T-helper 2 cell treated with Interferon-gamma antibody and Interleukin-4, amounts not matched to agents 5 μg/mL and 100 μg/mL, for 36 hours (primary cell): ENCODE measurements at regions not wholly inside any gene's neighbourhood (a gene's known extent, or its start where the extent isn't known, plus 50 kb on each side); places are given as distances from the start of the nearest gene placed in this dataset.
"Not testable (repeated sequence)": the region's sequence is repeated elsewhere in the genome, so short reads cannot be mapped to it uniquely, and the experiment has no call there.

Experiments
- DNase-seq: peaks from one replicate; pipeline ENCODE4 v3.0.0; 2021; ENCODE audit warnings: low spot score
- H3K27ac Mint-ChIP-seq: one replicate; pipeline ENCODE4 v1.8.0; 2021; ENCODE audit warnings: mild to moderate bottlenecking, mixed read lengths
- H3K27me3 Mint-ChIP-seq: one replicate; pipeline ENCODE4 v1.8.0; 2021; ENCODE audit warnings: low read depth, mixed read lengths
- H3K36me3 Mint-ChIP-seq: one replicate; pipeline ENCODE4 v1.8.0; 2021; ENCODE audit warnings: low read depth, mixed read lengths
- H3K4me1 Mint-ChIP-seq: one replicate; pipeline ENCODE4 v1.8.0; 2021; ENCODE audit warnings: low read depth, mixed read lengths
- H3K4me3 Mint-ChIP-seq: one replicate; pipeline ENCODE4 v1.8.0; 2022; ENCODE audit warnings: mild to moderate bottlenecking, moderate library complexity, mixed read lengths
- H3K9me3 Mint-ChIP-seq: one replicate; pipeline ENCODE4 v1.8.0; 2021; ENCODE audit warnings: mixed read lengths

DNA sequence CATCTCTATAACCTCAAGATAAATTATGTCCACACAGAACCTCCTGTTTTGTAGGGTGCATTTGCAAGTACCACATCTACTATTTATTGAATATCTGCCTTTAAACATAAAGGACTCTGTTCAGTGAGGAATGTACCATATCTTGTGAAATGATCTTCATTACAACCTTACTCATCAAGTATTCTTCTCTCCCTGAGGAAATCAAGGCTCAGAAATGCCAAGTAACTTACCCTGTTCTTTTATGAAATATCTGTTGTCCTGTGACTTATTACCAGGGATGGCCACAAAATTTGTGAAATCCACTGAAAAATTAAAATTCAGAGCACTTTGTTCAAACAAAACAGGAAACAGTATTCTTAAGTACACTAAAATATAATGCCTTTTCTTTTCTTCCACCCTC, 366.7 kb downstream of the GALC start:
- H3K27ac Mint-ChIP-seq: no peak overlapping the region
- no peak for DNase-seq
- no peak overlapping the region for H3K4me3 Mint-ChIP-seq
- H3K9me3 Mint-ChIP-seq: peaks cover 12% of the 10 kb centered on the region
- H3K36me3 Mint-ChIP-seq: no peaks in the 10 kb centered on the region
- no peaks in the 10 kb centered on the region for H3K4me1 Mint-ChIP-seq
- H3K27me3 Mint-ChIP-seq: no peaks in the 10 kb centered on the region

GRCh38 chr14:87623616-87624015, 369.4 kb downstream of the GALC start:
- Mint-ChIP-seq H3K9me3 (peaks cover 23% of the 10 kb centered on the region), H3K27ac (no peak overlapping the region), H3K4me1 (no peaks in the 10 kb centered on the region), H3K36me3 (no peaks in the 10 kb centered on the region), H3K4me3 (no peak overlapping the region), H3K27me3 (no peaks in the 10 kb centered on the region)
- no peak for DNase-seq

- Mint-ChIP-seq H3K27ac (no peak overlapping the region), H3K4me1 (no peaks in the 10 kb centered on the region), H3K9me3 (peaks cover 15% of the 10 kb centered on the region), H3K27me3 (no peaks in the 10 kb centered on the region), H3K36me3 (no peaks in the 10 kb centered on the region), H3K4me3 (no peak overlapping the region)
- no peak for DNase-seq
These were observed 375.9 kb downstream of the GALC start for GRCh38 chr14:87617079-87617478.

DNA sequence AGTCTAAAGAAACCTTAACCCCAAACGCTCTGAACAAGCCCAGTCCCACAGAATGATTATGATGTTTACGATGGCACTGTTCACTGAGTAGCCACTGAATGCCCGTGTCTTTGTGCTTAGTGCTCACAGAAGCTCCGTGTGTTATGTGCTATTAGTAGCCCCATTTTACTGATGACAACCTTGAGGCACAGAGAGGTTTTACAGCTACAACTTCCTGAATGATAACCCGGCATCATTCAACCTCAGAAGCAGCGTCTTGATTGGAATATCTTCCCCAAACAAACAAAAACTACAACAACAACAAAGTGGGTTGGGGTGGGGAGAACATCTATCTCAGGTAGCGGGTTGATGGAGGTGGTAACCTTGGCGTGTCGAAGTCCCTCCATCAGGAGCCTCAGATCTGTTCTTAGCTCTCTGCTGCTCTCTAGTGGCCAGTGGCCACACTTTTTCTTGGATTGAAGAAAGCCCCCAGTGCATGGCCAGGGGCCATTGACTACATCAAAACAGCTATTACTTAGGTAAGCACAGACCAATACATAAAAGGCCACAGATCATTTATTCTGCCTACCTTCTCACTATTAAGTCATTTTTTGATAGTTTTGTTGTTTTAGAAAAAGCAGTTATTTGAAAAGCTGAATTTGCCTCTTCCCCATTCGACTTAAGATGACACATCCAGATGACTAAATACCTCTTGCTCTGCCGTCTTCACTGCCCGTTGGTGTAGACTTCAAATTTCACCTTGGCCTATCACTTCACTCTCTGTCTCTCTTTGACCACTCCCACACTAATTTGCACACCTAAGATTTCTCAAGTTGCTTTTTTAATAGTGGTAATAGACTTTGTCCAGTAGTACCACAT, 376.9 kb downstream of the GALC start:
- no peak overlapping the region for H3K4me3 Mint-ChIP-seq
- peaks cover 10% of the 10 kb centered on the region for H3K9me3 Mint-ChIP-seq
- peak; percentile 6 for DNase-seq
- no peaks in the 10 kb centered on the region for H3K27me3 Mint-ChIP-seq
- H3K4me1 Mint-ChIP-seq: no peaks in the 10 kb centered on the region
- no peaks in the 10 kb centered on the region for H3K36me3 Mint-ChIP-seq
- H3K27ac Mint-ChIP-seq: no peak overlapping the region

DNA sequence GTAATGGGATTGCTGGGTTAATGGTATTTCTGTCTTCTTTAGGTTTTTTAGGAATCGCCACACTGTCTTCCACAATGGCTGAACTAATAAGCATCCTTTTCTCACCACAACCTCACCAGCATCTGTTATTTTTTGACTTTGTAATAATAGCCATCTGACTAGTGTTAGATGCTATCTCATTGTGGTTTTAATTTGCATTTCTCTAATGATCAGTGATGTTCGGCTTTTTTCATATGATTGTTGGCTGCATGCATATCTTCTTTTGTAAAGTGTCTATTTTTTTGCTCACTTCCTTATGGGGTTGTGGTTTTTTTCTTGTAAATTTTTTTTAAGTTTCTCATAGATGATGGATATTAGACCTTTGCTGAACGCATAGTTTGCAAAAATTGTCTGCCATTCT, 377.9 kb downstream of the GALC start:
- Mint-ChIP-seq H3K4me1 (no peaks in the 10 kb centered on the region), H3K27ac (no peak overlapping the region)

GRCh38 chr14:87613881-87614280, 379.1 kb downstream of the GALC start:
- no peak for DNase-seq
- Mint-ChIP-seq H3K27ac (no peak overlapping the region), H3K36me3 (no peaks in the 10 kb centered on the region), H3K4me3 (no peak overlapping the region), H3K9me3 (no peaks in the 10 kb centered on the region), H3K4me1 (no peaks in the 10 kb centered on the region), H3K27me3 (no peaks in the 10 kb centered on the region)

More for the DNA sequence above, 377.9 kb downstream of the GALC start:
- DNase-seq: no peak
- Mint-ChIP-seq H3K36me3 (no peaks in the 10 kb centered on the region), H3K9me3 (no peaks in the 10 kb centered on the region), H3K27me3 (no peaks in the 10 kb centered on the region), H3K4me3 (no peak overlapping the region)

- H3K27ac Mint-ChIP-seq, H3K4me3 Mint-ChIP-seq: not testable (repeated sequence)
These were observed 385.9 kb downstream of the GALC start for GRCh38 chr14:87607056-87607455.

GRCh38 chr14:87601036-87601435, 391.9 kb downstream of the GALC start:
- Mint-ChIP-seq H3K36me3 (no peaks in the 10 kb centered on the region), H3K9me3 (peaks cover 16% of the 10 kb centered on the region), H3K27ac (no peak overlapping the region), H3K4me1 (no peaks in the 10 kb centered on the region), H3K27me3 (no peaks in the 10 kb centered on the region), H3K4me3 (no peak overlapping the region)
- DNase-seq: no peak

More at GRCh38 chr14:87607056-87607455, 385.9 kb downstream of the GALC start:
- H3K9me3 Mint-ChIP-seq: peaks cover 21% of the 10 kb centered on the region
- H3K36me3 Mint-ChIP-seq, H3K4me1 Mint-ChIP-seq, H3K27me3 Mint-ChIP-seq, DNase-seq: not testable (repeated sequence)

GRCh38 chr14:87600240-87600639, 392.7 kb downstream of the GALC start:
- Mint-ChIP-seq H3K9me3 (peaks cover 10% of the 10 kb centered on the region), H3K27ac (no peak overlapping the region), H3K36me3 (no peaks in the 10 kb centered on the region), H3K27me3 (no peaks in the 10 kb centered on the region), H3K4me3 (no peak overlapping the region), H3K4me1 (no peaks in the 10 kb centered on the region)
- DNase-seq: no peak

DNA sequence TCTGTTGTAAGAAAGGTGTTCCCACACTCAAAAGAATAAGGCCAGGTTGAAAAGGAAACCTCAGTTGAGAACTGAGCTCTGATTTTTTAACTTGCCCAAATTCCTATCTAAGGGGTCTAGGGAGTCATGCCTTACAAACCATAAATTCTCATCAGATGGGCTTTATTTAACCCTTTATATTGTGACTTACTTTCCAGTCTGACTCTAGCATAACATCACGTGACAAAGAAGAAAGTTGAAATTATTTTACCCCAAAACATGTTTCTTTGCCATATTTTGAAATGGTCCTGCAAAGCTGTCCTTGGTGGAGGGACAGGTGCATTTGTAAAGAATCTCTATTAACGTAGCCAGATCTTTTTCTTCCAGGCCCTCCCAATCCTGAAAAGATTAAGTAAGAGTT, 411.7 kb downstream of the GALC start:
- Mint-ChIP-seq H3K27me3 (no peaks in the 10 kb centered on the region), H3K4me1 (no peaks in the 10 kb centered on the region), H3K36me3 (no peaks in the 10 kb centered on the region), H3K4me3 (no peak overlapping the region), H3K27ac (no peak overlapping the region), H3K9me3 (peaks cover 5% of the 10 kb centered on the region)
- DNase-seq: no peak

DNA sequence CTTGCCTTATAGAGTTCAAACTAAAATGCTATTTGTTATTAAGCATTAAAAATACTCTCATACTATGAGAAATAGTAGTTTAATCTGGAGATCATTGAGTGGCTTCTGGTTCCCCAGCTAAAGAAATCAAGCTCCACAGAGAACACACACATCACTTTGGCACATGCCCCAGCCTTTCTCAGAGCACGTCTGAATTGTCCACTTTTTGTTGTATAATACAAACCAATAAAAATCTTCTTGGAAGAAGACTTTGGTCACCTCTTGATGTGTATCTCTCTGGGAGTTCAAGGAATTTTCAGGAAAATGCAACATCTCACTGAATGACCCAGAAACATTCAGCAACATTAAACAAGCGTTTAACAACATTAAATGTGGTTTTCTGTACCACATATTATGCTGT, 413.9 kb downstream of the GALC start:
- Mint-ChIP-seq H3K27ac (no peak overlapping the region), H3K4me3 (no peak overlapping the region), H3K27me3 (no peaks in the 10 kb centered on the region), H3K36me3 (no peaks in the 10 kb centered on the region), H3K9me3 (peaks cover 5% of the 10 kb centered on the region), H3K4me1 (no peaks in the 10 kb centered on the region)
- no peak for DNase-seq

DNA sequence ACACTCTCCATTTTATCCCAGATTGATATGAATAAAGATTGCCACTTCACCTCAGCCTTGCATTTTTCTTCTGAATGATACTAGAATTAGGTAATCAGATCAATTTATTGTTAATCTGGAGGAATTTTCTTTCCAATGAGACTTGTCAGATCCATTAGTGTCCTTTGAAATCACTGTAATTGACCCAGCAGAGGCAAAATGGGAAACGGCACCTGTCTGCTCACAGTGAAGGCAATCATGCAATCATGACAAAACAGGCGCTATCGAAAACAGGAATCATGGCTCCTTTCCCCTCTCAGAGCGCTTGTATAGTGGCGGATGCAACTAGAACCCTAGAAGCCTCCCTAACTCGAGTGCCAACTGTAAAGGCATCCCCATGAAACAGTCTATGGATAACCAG, 417.6 kb downstream of the GALC start:
- Mint-ChIP-seq H3K27me3 (no peaks in the 10 kb centered on the region), H3K4me1 (no peaks in the 10 kb centered on the region), H3K27ac (no peak overlapping the region), H3K9me3 (peaks cover 5% of the 10 kb centered on the region), H3K4me3 (no peak overlapping the region), H3K36me3 (no peaks in the 10 kb centered on the region)
- DNase-seq: no peak

DNA sequence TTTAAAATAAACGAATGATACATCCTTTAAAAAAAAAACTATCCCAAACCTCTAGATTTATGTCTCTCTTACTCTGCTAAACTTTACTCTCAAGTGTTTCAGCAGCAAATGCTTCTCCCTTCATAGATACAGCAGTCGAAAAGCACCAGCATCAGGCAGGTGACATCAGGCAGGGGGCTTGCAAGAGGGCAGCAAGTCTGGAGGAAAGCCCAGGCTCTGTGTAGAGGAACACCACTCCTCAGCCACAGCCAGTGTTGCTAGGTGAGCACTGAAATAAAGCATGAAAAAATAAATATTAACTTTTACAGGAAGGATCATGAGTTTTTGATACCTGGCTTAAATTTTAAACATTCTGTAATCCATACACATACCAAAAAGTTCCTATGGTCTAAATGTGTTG, 419.4 kb downstream of the GALC start:
- no peaks in the 10 kb centered on the region for H3K4me1 Mint-ChIP-seq
- H3K36me3 Mint-ChIP-seq: no peaks in the 10 kb centered on the region
- no peak overlapping the region for H3K4me3 Mint-ChIP-seq
- H3K9me3 Mint-ChIP-seq: peaks cover 5% of the 10 kb centered on the region
- DNase-seq: no peak
- no peaks in the 10 kb centered on the region for H3K27me3 Mint-ChIP-seq
- no peak overlapping the region for H3K27ac Mint-ChIP-seq

DNA sequence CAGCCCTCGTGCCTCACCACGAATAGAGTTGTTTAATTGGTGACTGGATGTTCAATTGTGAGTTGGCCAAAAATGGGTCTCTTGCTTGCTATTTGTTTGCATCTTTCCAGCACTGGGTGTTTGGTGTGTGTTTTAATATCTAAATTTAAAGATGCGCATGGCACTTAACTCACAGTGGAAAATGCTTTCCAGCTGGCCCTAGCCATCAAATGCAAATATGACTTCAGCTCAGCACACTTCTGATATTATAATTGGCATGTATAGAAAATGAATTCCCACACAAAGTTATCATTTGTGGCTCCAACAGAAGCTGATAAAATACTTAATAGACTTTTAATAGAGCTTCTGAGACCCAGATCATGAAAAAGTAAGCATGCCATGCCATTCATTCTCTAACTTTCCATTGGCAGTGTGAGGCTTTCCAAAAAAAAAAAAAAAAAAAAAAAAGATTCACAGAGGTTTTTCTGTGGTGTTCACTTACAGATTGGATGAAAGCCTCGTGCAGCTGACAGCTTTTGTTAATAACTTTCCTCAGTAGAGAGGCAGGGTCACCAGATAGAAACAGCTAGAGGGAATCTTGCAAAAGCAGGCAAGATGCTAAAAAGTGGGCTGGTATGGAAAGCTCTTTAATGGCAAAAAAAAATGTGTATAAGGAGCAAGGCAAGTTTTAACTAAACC, 425.2 kb downstream of the GALC start:
- Mint-ChIP-seq H3K4me1 (no peaks in the 10 kb centered on the region), H3K27me3 (no peaks in the 10 kb centered on the region)

More for the DNA sequence above, 425.2 kb downstream of the GALC start:
- Mint-ChIP-seq H3K4me3 (no peak overlapping the region), H3K27ac (no peak overlapping the region), H3K36me3 (no peaks in the 10 kb centered on the region), H3K9me3 (peaks cover 14% of the 10 kb centered on the region)
- no peak for DNase-seq
